HG03558 (cell line): ENCODE measurements at regions not wholly inside any gene's neighbourhood (a gene's known extent, or its start where the extent isn't known, plus 50 kb on each side); places are given as distances from the start of the nearest gene placed in this dataset.
A peak's percentile ranks its signal among the peaks of the same experiment; 100 is the strongest.
"Not testable (repeated sequence)": the region's sequence is repeated elsewhere in the genome, so short reads cannot be mapped to it uniquely, and the experiment has no call there.

Source experiments
- ATAC-seq: cut with Tn5 transposase; IDR thresholded peaks from one replicate; pipeline ENCODE4 v1.9.1; 2021; ENCODE audit warnings: moderate number of reproducible peaks; ENCODE audit not compliant: unreplicated experiment; ENCODE audit errors: extremely low read depth

- not testable (repeated sequence) for ATAC-seq
Measured at GRCh38 chr9:66601472-66601871, 299.1 kb upstream of the ZNF658 start.

- not testable (repeated sequence) for ATAC-seq
Measured at GRCh38 chr9:66631521-66632046, 268.9 kb upstream of the ZNF658 start.

- ATAC-seq: not testable (repeated sequence)
Measured at GRCh38 chr9:66647675-66648074, 252.8 kb upstream of the ZNF658 start.

DNA sequence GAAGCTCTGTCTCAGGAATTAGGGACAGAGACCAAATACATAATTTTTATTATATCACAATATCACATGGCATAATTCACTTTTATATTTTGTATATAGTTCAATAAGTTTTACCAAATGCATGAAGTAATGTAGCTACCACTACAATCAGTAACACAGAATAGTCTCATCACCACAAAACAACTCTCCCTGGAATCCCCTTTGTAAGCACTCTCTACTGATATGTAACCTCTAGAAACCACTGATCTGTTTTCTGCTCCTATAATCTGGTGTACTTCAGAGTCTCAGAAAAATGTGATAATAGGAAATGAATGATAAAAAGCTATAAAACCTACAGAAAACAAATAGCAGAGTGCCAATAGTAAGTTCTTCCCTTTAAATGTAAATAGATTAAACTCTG lies 210.3 kb upstream of the ZNF658 start:
- ATAC-seq: not testable (repeated sequence)

DNA sequence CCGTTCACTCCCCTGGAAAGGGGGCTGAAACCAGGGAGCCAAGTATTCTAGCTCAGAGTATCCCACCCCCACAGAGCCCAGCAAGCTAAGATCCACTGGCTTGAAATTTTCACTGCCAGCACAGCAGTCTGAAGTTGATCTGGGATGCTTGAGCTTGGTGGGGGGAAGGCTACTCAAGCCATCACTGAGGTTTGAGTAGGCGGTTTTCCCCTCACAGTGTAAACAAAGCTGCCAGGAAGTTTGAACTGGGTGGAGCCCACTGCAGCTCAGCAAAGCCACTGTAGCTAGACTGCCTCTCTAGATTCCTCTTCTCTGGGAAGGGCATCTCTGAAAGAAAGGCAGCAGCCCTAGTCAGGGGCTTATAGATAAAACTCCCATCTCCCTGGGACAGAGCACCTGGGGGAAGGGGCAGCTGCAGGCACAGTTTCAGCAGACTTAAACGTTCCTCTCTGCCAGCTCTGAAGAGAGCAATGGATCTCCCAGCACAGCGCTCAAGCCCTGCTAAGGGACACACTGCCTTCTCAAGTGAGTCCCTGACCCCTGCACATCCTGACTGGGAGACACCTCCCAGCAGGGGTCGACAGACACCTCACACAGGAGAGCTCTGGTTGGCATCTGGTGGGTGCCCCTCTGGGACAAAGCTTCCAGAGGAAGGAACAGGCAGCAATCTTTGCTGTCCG lies 204.8 kb upstream of the ZNF658 start:
- not testable (repeated sequence) for ATAC-seq

- not testable (repeated sequence) for ATAC-seq
Measured at GRCh38 chr9:66697343-66698065, 203.0 kb upstream of the ZNF658 start.

DNA sequence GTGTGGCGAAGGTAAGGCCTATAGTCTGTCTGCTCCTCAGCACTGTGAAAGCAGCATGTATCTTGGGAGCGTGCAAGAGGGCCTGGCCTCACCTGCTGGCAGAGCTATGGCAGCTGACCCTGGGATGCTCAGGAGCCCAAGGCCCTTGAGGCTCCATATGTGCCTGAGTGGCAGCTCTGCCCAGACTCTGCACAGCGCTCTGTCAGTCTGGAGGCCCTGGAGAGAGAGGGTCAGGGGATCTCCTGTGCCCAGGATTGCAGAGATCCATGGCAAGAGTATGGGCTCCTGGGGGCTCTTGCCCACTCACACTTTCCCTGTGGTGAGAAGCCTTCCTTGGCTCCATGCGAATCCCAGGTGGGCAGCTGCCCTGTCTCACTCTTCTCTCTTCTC lies 202.5 kb upstream of the ZNF658 start:
- not testable (repeated sequence) for ATAC-seq

DNA sequence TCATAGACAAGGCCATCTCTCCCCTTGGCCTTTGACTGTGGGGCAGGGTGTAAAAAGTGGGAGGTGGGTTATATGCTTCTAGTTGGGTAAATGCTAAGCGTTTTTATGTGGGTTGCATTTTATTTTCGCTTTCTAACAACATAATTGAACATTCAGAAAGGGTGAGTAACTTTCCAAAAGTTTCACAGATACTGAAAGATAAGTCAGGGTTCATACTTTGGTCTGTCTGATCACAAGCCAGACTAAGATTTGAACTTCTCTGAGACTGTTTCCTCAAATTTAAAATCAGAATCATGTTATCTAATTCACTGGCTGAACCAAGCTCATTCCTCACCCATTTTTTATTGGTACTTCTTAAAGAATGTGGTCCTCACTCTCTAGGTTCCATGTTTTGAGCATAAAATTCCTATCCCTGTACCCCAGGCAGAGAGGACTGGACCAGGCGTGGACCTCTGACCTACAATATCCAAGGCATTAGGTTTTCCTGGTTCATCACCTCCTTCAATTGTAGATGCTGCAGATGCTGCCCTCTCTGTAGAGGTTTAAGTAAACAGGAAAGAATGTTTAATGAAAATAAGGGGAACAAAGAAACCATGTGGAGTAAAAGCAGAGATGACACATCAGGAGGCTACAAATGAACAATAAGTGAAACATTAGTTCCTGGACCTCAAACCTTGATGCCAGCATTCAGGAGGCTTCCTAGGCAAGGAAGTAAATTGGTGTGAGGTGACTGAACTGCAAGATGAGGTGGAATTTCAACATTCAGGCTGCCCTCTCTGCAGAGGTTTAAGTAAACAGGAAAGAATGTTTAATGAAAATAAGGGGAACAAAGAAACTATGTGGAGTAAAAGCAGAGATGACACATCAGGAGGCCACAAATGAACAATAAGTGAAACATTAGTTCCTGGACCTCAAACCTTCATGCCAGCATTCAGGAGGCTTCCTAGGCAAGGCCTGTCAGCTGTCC lies 198.8 kb upstream of the ZNF658 start:
- ATAC-seq: not testable (repeated sequence)

DNA sequence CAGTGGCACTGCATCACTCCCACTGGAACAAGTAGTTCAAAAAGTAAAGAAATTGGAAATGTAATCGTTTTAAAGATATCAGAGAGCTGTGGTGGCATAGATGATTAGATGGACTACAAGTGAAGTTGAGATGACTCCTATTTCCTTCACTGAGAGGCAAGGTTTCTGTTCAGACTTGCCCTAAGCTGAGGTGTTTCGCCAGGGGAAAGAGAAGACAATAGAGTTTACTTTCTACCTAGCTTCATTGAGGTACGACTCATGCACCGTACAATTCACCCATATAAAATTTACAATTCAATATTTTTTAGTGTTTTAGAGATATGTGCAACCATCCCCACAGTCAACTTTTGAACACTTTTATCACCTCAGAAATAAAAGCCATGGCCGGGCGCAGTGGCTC lies 189.0 kb upstream of the ZNF658 start:
- ATAC-seq: not testable (repeated sequence)

DNA sequence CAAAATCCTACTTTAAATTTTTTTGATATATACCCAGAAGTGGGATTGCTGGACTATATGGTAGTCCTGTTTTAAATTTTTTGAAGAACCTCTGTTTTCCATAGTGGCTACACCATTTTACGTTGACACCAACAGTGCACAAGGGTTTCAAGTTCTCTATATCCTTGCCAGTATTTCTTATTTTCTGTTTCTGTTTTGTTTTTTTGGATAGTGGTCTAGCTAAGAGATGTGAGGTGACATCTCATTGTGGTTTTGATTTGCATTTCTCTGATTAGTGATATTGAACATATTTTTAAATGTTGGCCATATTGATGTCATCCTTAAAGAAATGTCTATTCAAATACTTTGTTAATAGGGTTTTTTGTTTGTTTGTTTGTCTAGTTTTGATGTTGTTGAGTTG lies 187.7 kb upstream of the ZNF658 start:
- ATAC-seq: peak; percentile 45

- ATAC-seq: not testable (repeated sequence)
Measured at GRCh38 chr9:66713552-66713951, 187.0 kb upstream of the ZNF658 start.

DNA sequence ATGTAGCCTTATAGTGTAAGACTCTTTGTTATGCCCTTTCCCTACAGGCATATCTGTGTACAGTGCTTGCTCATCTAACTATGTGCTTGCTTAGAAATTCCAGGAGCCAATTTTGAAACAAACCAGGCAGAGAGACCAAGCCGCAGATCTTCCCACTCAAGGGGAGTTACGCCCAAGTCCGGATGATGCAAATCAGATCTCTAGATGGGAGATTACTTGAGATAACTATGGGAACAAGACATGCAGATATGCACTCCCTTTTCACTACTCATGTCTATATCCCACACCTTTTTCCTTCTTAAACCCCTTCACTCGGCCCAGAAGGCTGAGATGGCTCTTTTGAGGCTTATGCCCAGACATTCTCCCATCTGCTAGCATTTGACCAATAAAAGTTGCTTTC lies 179.7 kb upstream of the ZNF658 start:
- ATAC-seq: not testable (repeated sequence)

GRCh38 chr9:66727540-66727939 lies 173.0 kb upstream of the ZNF658 start:
- ATAC-seq: not testable (repeated sequence)

- not testable (repeated sequence) for ATAC-seq
Measured at GRCh38 chr9:66736686-66737085, 163.8 kb upstream of the ZNF658 start.

GRCh38 chr9:66738418-66738817 lies 162.1 kb upstream of the ZNF658 start:
- not testable (repeated sequence) for ATAC-seq

- not testable (repeated sequence) for ATAC-seq
Measured at GRCh38 chr9:66740136-66740535, 160.4 kb upstream of the ZNF658 start.

- not testable (repeated sequence) for ATAC-seq
Measured at GRCh38 chr9:66745846-66746245, 154.7 kb upstream of the ZNF658 start.

GRCh38 chr9:66752324-66752923 lies 148.1 kb upstream of the ZNF658 start:
- ATAC-seq: not testable (repeated sequence)

- not testable (repeated sequence) for ATAC-seq
Measured at GRCh38 chr9:66759825-66760492, 140.6 kb upstream of the ZNF658 start.
